ENCODE measurements at regions not wholly inside any gene's neighbourhood (a gene's known extent, or its start where the extent isn't known, plus 50 kb on each side); places are given as distances from the start of the nearest gene placed in this dataset.
"Not testable (repeated sequence)": the region's sequence is repeated elsewhere in the genome, so short reads cannot be mapped to it uniquely, and the experiment has no call there.

GRCh38 chr6:15001326-15001910, 244.5 kb upstream of the JARID2 start:
- no peak for DNase-seq

GRCh38 chr6:15008269-15008668, 237.6 kb upstream of the JARID2 start:
- no peak for DNase-seq

DNA sequence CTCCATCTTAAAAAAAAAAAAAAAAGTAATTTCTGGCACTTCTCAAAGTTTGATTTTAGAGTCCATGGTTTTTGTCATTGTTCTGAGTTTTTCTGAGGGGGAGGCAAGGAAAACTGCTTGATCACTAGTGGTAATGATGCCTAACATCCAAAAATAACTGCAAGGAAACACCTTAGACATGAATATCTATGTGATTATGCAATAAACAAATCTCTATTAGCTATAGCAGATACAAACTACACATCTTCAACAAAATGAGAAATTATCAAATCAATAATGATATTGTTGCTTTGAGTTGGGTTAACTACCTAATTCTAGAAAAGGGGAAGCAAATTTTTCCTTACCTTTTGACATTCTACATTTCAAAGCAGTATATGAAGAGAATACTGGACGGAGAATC, 230.9 kb upstream of the JARID2 start:
- no peak for DNase-seq

GRCh38 chr6:15016813-15017212, 229.1 kb upstream of the JARID2 start:
- DNase-seq = no peak

- peak; percentile 78 for DNase-seq
These were observed 228.6 kb upstream of the JARID2 start for GRCh38 chr6:15017261-15017660.

GRCh38 chr6:15017803-15018202, 228.1 kb upstream of the JARID2 start:
- DNase-seq = no peak

GRCh38 chr6:15020119-15020770, 225.6 kb upstream of the JARID2 start:
- no peak for DNase-seq

- no peak for DNase-seq
These were observed 224.8 kb upstream of the JARID2 start for GRCh38 chr6:15021074-15021473.

DNA sequence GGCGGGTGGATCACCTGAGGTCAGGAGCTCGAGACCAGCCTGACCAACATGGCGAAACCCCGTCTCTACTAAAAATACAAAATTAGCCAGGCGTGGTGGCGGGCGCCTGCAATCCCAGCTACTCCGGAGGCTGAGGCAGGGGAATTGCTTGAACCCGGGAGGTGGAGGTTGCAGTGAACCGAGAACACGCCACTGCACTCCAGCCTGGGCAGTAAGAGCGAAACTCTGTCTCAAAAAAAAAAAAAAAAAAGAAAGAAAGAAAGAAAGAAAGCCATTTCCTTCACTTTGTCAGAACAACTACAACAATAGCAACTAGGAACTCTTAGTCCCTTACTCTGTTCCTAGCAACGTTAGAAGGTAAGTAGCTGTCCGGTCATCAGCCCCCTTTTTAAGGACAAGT, 222.9 kb upstream of the JARID2 start:
- DNase-seq = not testable (repeated sequence)

GRCh38 chr6:15023448-15023847, 222.4 kb upstream of the JARID2 start:
- no peak for DNase-seq

GRCh38 chr6:15025446-15025845, 220.4 kb upstream of the JARID2 start:
- no peak for DNase-seq

- no peak for DNase-seq
These were observed 219.0 kb upstream of the JARID2 start for GRCh38 chr6:15026832-15027231.

DNA sequence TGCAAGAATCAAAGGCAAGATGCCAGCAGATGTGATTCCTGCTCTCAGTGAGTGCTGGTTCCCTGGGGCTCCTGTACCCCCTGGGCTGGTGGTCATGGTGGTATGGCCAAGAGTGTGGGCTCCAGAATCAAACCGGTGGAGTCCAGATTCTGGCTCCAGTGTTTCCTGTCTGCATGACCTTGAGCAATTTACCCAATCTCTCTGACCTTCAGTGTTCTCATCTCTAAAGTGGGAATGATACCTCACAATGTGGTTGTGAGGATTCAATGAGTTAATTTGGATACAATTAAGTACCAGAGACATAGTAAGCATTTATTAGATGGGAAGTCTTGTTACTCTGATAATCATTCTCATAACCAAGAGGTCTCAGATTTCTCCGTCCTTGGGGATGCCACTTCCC, 218.4 kb upstream of the JARID2 start:
- no peak for DNase-seq

GRCh38 chr6:15032015-15032414, 213.9 kb upstream of the JARID2 start:
- no peak for DNase-seq

GRCh38 chr6:15033850-15034203, 212.0 kb upstream of the JARID2 start:
- DNase-seq = no peak

DNA sequence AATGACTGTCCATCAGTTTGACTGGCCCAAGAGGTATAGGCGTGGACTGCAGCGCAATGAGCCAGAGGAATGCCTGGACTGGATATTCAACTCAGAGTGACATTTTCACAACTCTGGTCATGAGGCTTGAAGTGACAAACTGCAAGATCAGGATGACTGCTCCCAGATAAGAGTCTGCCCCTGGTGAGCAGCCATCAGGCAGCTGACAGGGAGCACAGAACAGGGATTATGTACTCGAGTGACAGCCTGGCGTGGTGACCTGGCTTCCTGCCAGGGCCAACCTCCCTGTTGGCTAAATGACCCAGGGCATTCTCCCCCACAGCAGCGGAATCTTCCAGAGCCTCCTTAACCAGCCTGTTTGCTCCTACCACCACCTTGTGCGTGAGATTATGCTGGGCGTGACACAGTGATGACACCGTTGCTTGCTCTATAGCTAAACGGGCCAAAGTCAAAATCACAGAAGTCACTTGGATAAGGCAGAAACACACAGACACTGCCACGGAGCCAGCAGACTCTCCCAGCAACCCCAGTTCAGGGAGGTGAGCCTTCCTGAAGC, 209.1 kb upstream of the JARID2 start:
- DNase-seq = peak; percentile 90

DNA sequence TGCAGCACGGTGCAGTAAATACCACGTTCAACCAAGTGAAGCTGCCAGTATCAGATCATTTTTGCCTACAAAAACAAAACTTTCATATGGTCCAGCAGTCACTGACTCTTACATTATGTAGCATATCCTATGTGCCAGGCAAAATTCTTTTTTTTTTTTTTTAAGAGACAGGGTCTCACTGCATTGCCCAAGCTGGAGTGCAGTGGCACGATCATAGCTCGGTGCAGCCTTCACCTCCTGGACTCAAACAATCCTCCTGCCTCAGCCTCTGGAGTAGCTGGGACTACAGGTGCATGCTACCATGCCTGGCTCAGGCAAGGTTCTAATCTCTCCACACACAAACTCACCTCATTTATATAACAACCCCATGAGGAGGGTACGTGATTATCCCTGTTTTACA, 208.6 kb upstream of the JARID2 start:
- no peak for DNase-seq

DNA sequence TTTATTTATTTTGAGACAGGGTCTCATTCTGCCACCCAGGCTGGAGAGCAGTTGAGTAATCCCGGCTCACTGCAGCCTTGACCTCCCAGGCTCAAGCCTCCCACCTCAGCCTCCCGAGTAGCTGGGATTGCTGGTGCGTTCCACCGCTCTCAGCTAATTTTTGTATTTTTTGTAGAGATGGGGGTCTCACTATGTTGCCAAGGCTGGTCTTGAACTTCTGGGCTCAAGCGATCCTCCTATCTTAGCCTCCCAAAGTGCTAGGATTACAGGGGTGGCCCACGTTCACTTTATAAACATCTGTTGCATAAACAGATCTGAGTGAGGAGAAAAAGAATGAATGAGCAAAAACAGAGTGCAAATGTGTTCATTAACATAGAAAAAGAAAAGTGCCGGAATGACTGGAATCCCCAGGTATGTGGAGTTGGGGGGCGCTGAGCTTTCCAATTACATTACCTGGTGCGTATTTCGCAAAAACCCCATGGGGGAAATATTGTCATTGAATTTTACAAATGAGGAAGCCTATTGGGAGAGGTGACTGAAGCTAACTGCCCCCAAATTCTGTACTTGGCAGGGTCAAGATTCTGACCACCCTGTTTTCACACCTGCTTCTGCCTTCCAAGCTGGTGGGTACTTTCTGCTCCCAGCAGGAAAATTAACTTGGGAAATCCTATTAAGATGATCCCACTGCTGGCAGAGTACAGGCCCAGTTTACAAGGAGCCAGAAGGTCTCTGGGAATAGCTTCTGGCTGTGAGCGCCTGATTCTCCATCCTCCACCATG, 207.7 kb upstream of the JARID2 start:
- DNase-seq = no peak

- DNase-seq = no peak
These were observed 206.7 kb upstream of the JARID2 start for GRCh38 chr6:15039136-15039535.

- no peak for DNase-seq
These were observed 202.9 kb upstream of the JARID2 start for GRCh38 chr6:15042938-15043337.

GRCh38 chr6:15044146-15044882, 201.6 kb upstream of the JARID2 start:
- DNase-seq = peak; percentile 62

DNA sequence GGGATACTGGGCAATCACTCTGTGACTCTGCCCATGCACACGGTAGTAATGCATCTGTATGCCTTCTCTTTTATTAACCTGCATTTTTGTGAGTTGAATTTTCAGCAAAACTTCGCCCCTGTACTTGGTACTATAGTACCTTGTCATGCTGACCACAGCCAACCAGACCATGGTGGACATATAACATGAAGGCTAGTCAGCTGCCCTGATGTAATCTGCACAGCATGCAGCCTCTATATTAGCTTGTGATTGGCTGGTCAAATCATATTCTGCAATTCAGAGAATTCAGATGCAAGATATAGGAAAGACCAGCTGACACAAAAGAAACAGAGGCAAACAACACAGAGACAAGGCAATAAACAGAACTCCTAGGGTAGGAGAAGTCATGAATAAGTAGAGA, 200.9 kb upstream of the JARID2 start:
- DNase-seq = no peak

- DNase-seq = no peak
These were observed 199.1 kb upstream of the JARID2 start for GRCh38 chr6:15046751-15047150.
